ENCODE measurements at regions not wholly inside any gene's neighbourhood (a gene's known extent, or its start where the extent isn't known, plus 50 kb on each side); places are given as distances from the start of the nearest gene placed in this dataset.

- no peak for ATAC-seq (replicated peaks in 6 of 8)
- 20 to 100% (median 80%) methylated on average over 1 of the region's 1 CpG; no CpG with 5 or more reads in 3 of the 10 experiments for WGBS, 10 experiments
These were observed 389.7 kb downstream of the LMO4 start for GRCh38 chr1:87718241-87718950.

DNA sequence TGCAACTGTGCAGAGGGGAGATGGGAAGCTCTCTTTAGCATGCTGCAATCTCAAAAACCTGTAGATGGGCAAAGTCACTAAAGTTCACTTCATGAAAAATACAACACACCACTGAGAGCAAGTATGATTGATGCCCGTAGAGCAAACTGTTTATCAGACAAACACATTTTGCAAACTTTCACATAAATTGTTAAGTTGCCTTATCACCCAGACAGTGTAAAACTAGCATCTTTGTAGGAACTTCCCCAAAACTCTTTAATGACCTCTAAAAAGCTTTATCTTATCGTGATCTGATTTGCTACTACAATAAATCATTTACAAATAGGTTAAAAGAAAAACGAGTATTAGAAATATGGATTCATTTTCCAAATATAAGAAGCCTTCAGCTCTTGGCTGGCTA is 391.0 kb downstream of the LMO4 start:
- H3K27ac ChIP-seq = no peak overlapping the region
- WGBS, 10 experiments = 0 to 100% (median 78%) methylated on average over 1 to 3 of the region's 3 CpGs; no CpG with 5 or more reads in 1 of the 10 experiments
- in situ Hi-C loops (cut with MboI; ENCODE audit: low pct_unique_long_range_greater_than_20kb in 2 of 9, low sequenced_read_pairs in 9 of 9, unreplicated experiment in 9 of 9) = no loop called here
- ATAC-seq (replicated peaks in 6 of 8) = no peak
- no peaks in the 10 kb centered on the region for H3K4me1 ChIP-seq (replicated peaks in 1 of 2)
- H3K4me3 ChIP-seq = no peak overlapping the region

More at GRCh38 chr1:87718241-87718950, 389.7 kb downstream of the LMO4 start:
- H3K4me3 ChIP-seq = no peak overlapping the region
- H3K4me1 ChIP-seq (replicated peaks in 1 of 2) = no peaks in the 10 kb centered on the region
- in situ Hi-C loops (cut with MboI; ENCODE audit: low pct_unique_long_range_greater_than_20kb in 2 of 9, low sequenced_read_pairs in 9 of 9, unreplicated experiment in 9 of 9) = no loop called here
- H3K27ac ChIP-seq = no peak overlapping the region

- WGBS, 10 experiments = 20 to 74% (median 54%) methylated on average over 2 of the region's 2 CpGs; no CpG with 5 or more reads in 3 of the 10 experiments
- no peak for ATAC-seq (replicated peaks in 6 of 8)
- Histone ChIP-seq H3K27ac (no peak overlapping the region), H3K4me3 (no peak overlapping the region), H3K4me1 (replicated peaks in 1 of 2) (no peaks in the 10 kb centered on the region)
- in situ Hi-C loops (cut with MboI; ENCODE audit: low pct_unique_long_range_greater_than_20kb in 2 of 9, low sequenced_read_pairs in 9 of 9, unreplicated experiment in 9 of 9) = no loop called here
These were observed 391.9 kb downstream of the LMO4 start for GRCh38 chr1:87720561-87720960.

GRCh38 chr1:87723193-87723592 is 394.5 kb downstream of the LMO4 start:
- Histone ChIP-seq H3K4me1 (replicated peaks in 1 of 2) (no peaks in the 10 kb centered on the region), H3K4me3 (no peak overlapping the region), H3K27ac (no peak overlapping the region)
- no peak for ATAC-seq (replicated peaks in 6 of 8)
- in situ Hi-C loops (cut with MboI; ENCODE audit: low pct_unique_long_range_greater_than_20kb in 2 of 9, low sequenced_read_pairs in 9 of 9, unreplicated experiment in 9 of 9) = no loop called here

- peaks cover 0 to 4% of the 10 kb centered on the region in 2 donors for H3K4me1 ChIP-seq (replicated peaks in 1 of 2)
- WGBS, 10 experiments = 71 to 100% (median 100%) methylated on average over 1 of the region's 1 CpG; no CpG with 5 or more reads in 2 of the 10 experiments
- ATAC-seq (replicated peaks in 6 of 8) = no peak
- H3K27ac ChIP-seq = no peak overlapping the region
- in situ Hi-C loops (cut with MboI; ENCODE audit: low pct_unique_long_range_greater_than_20kb in 2 of 9, low sequenced_read_pairs in 9 of 9, unreplicated experiment in 9 of 9) = no loop called here
- H3K4me3 ChIP-seq = no peak overlapping the region
These were observed 399.5 kb downstream of the LMO4 start for GRCh38 chr1:87728169-87728568.

GRCh38 chr1:87730274-87731216 is 401.9 kb downstream of the LMO4 start:
- Histone ChIP-seq H3K27ac (no peak overlapping the region), H3K4me3 (no peak overlapping the region), H3K4me1 (replicated peaks in 1 of 2) (peaks cover 0 to 4% of the 10 kb centered on the region in 2 donors)
- WGBS, 10 experiments = 53 to 90% (median 79%) methylated on average over 3 to 9 of the region's 9 CpGs
- ATAC-seq (replicated peaks in 6 of 8) = peak in 6 of 8 experiments; percentile 12 to 94 (median 62)
- in situ Hi-C loops (cut with MboI; ENCODE audit: low pct_unique_long_range_greater_than_20kb in 2 of 9, low sequenced_read_pairs in 9 of 9, unreplicated experiment in 9 of 9) = no loop called here

DNA sequence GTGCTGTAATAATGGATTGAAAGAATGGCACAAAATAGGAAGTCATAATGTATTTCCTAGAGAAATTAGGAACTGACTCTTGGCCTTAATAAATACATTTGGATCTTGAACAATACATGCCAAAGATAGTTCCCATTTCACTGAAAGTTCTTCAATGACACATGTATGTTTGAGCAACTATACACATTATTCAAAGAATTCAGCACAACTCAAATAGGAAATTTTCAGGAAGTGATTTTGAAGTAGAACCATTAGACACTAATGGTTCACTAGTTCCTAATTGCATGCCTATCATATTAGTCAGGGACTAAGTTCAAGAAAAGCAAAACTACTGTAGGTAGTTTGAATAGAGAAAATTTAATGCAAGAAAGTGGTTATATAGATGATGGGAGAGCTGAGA is 404.7 kb downstream of the LMO4 start:
- Histone ChIP-seq H3K27ac (no peak overlapping the region), H3K4me1 (replicated peaks in 1 of 2) (peaks cover 0 to 4% of the 10 kb centered on the region in 2 donors), H3K4me3 (no peak overlapping the region)
- no peak for ATAC-seq (replicated peaks in 6 of 8)
- in situ Hi-C loops (cut with MboI; ENCODE audit: low pct_unique_long_range_greater_than_20kb in 2 of 9, low sequenced_read_pairs in 9 of 9, unreplicated experiment in 9 of 9) = no loop called here

DNA sequence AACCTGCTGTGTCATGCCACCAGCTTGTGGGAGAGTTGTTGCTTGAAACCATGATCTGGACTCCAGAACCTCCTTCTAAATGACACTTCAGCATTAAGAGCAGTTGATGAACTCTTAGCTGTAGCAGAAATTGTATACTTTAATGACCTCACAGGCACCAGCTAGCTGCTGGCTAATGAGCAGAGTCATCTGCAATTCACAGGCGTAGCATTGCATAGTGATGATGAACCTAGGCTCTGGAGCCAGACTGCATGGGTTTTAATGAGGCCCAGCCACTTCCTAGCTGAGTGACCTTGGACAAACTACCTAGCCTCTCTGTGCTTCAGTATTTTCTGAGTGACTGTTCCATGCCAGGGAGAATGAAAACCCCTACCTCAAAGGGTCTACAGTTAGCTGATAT is 407.1 kb downstream of the LMO4 start:
- in situ Hi-C loops (cut with MboI; ENCODE audit: low pct_unique_long_range_greater_than_20kb in 2 of 9, low sequenced_read_pairs in 9 of 9, unreplicated experiment in 9 of 9) = no loop called here
- peak in 2 of 8 experiments; percentile 65 to 91 for ATAC-seq (replicated peaks in 6 of 8)
- Histone ChIP-seq H3K27ac (no peak overlapping the region), H3K4me1 (replicated peaks in 1 of 2) (peaks cover 0 to 2% of the 10 kb centered on the region in 2 donors), H3K4me3 (no peak overlapping the region)
- 43 to 100% (median 83%) methylated on average over 1 of the region's 1 CpG; no CpG with 5 or more reads in 4 of the 10 experiments for WGBS, 10 experiments

DNA sequence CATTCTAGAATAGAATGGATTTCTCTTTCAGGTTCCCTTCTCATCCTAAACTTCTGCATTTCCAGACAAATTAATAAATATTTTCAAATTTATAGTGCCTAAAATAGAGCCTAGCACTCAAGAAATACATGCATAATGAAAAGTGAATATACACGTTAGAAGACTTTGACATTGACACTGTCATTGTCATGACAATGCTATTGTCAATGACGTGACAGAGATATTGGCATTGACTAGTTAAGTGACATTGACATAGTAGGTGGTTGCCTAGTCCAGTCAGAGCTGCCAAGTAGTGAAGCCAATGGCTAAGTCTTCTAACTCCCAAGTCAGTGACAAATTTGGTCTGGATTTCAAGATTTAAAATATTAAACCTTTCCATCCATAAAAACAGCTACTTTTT is 410.5 kb downstream of the LMO4 start:
- 36 to 83% (median 76%) methylated on average over 1 to 2 of the region's 2 CpGs; no CpG with 5 or more reads in 1 of the 10 experiments for WGBS, 10 experiments
- no peak for ATAC-seq (replicated peaks in 6 of 8)
- peaks cover 0 to 4% of the 10 kb centered on the region in 2 donors for H3K4me1 ChIP-seq (replicated peaks in 1 of 2)
- in situ Hi-C loops (cut with MboI; ENCODE audit: low pct_unique_long_range_greater_than_20kb in 2 of 9, low sequenced_read_pairs in 9 of 9, unreplicated experiment in 9 of 9) = no loop called here
- H3K4me3 ChIP-seq = no peak overlapping the region
- H3K27ac ChIP-seq = no peak overlapping the region

GRCh38 chr1:87739704-87740103 is 411.0 kb downstream of the LMO4 start:
- peak in 2 of 8 experiments; percentile 40 to 62 for ATAC-seq (replicated peaks in 6 of 8)

GRCh38 chr1:87743256-87743655 is 414.6 kb downstream of the LMO4 start:
- ATAC-seq (replicated peaks in 6 of 8) = peak in 1 of 8 experiments; percentile 19
- in situ Hi-C loops (cut with MboI; ENCODE audit: low pct_unique_long_range_greater_than_20kb in 2 of 9, low sequenced_read_pairs in 9 of 9, unreplicated experiment in 9 of 9) = no loop called here
- Histone ChIP-seq H3K4me3 (no peak overlapping the region), H3K27ac (no peak overlapping the region), H3K4me1 (replicated peaks in 1 of 2) (peaks cover 0 to 4% of the 10 kb centered on the region in 2 donors)
- 39 to 100% (median 94%) methylated on average over 1 to 4 of the region's 4 CpGs; no CpG with 5 or more reads in 2 of the 10 experiments for whole genome bisulfite sequencing, 10 experiments

More at GRCh38 chr1:87739704-87740103, 411.0 kb downstream of the LMO4 start:
- Histone ChIP-seq H3K27ac (no peak overlapping the region), H3K4me1 (replicated peaks in 1 of 2) (peaks cover 0 to 4% of the 10 kb centered on the region in 2 donors), H3K4me3 (no peak overlapping the region)
- in situ Hi-C loops (cut with MboI; ENCODE audit: low pct_unique_long_range_greater_than_20kb in 2 of 9, low sequenced_read_pairs in 9 of 9, unreplicated experiment in 9 of 9) = no loop called here

GRCh38 chr1:87744056-87744455 is 415.4 kb downstream of the LMO4 start:
- ATAC-seq (replicated peaks in 6 of 8) = no peak
- WGBS, 10 experiments = 71 to 100% (median 91%) methylated on average over 1 to 3 of the region's 3 CpGs; no CpG with 5 or more reads in 1 of the 10 experiments
- in situ Hi-C loops (cut with MboI; ENCODE audit: low pct_unique_long_range_greater_than_20kb in 2 of 9, low sequenced_read_pairs in 9 of 9, unreplicated experiment in 9 of 9) = no loop called here

DNA sequence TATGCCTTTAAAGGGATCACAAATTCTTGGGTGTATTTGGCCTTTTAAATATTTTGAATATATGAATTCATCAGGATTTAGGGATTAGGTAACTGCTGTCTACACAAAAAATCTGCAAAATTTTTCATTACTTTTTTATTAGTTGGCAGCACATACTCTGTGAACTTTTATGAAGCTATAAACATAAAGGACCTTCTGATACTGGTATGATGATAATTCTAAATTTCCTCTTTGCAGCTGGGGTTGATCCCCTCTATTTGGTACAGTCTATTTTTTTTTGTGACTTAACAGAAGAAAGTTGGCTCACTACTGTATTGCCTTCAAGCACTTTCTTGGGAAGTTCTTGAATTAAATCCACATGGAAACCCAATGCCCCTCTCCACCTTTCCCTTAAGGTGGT is 416.1 kb downstream of the LMO4 start:
- peaks cover 0 to 4% of the 10 kb centered on the region in 2 donors for H3K4me1 ChIP-seq (replicated peaks in 1 of 2)
- no peak overlapping the region for H3K27ac ChIP-seq
- peak in 1 of 8 experiments; percentile 23 for ATAC-seq (replicated peaks in 6 of 8)
- no peak overlapping the region for H3K4me3 ChIP-seq
- in situ Hi-C loops (cut with MboI; ENCODE audit: low pct_unique_long_range_greater_than_20kb in 2 of 9, low sequenced_read_pairs in 9 of 9, unreplicated experiment in 9 of 9) = no loop called here

More at GRCh38 chr1:87744056-87744455, 415.4 kb downstream of the LMO4 start:
- no peak overlapping the region for H3K4me3 ChIP-seq
- no peak overlapping the region for H3K27ac ChIP-seq
- peaks cover 0 to 4% of the 10 kb centered on the region in 2 donors for H3K4me1 ChIP-seq (replicated peaks in 1 of 2)
